Osteocyte (in vitro differentiated cells): ENCODE measurements at regions not wholly inside any gene's neighbourhood (a gene's known extent, or its start where the extent isn't known, plus 50 kb on each side); places are given as distances from the start of the nearest gene placed in this dataset.

ENCODE experiments used
- DNase-seq: peaks from one replicate; pipeline ENCODE4 v3.0.0; 2021; ENCODE audit warnings: mixed read lengths; ENCODE audit not compliant: unreplicated experiment; ENCODE audit errors: extremely low spot score
- H3K27ac Mint-ChIP-seq: one replicate; pipeline ENCODE4 v1.8.0; 2021; ENCODE audit warnings: mild to moderate bottlenecking, mixed read lengths; ENCODE audit not compliant: unreplicated experiment
- H3K27me3 Mint-ChIP-seq: one replicate; pipeline ENCODE4 v1.8.0; 2021; ENCODE audit warnings: mixed read lengths; ENCODE audit not compliant: unreplicated experiment
- H3K36me3 Mint-ChIP-seq: one replicate; pipeline ENCODE4 v1.8.0; 2021; ENCODE audit warnings: mixed read lengths; ENCODE audit not compliant: unreplicated experiment
- H3K4me1 Mint-ChIP-seq: one replicate; pipeline ENCODE4 v1.8.0; 2021; ENCODE audit warnings: mixed read lengths; ENCODE audit not compliant: unreplicated experiment
- H3K4me3 Mint-ChIP-seq: one replicate; pipeline ENCODE4 v1.8.0; 2021; ENCODE audit warnings: mild to moderate bottlenecking, moderate library complexity, mixed read lengths; ENCODE audit not compliant: unreplicated experiment
- H3K9me3 Mint-ChIP-seq: one replicate; pipeline ENCODE4 v1.8.0; 2021; ENCODE audit warnings: mixed read lengths; ENCODE audit not compliant: unreplicated experiment
- TF ChIP-seq, protein P1 (sequence below): fragments of 200-600 bp; sonication (generic); IDR thresholded peaks from 2 replicates; pipeline ENCODE4 v1.5.0; 2021; ENCODE audit warnings: antibody characterized with exemption, mild to moderate bottlenecking, moderate library complexity

GRCh38 chr16:25431472-25431871 lies 173.8 kb upstream of the ZKSCAN2 start:
- no peaks in the 10 kb centered on the region for H3K27me3 Mint-ChIP-seq
- H3K27ac Mint-ChIP-seq = no peak overlapping the region
- H3K9me3 Mint-ChIP-seq = peaks cover 14% of the 10 kb centered on the region
- H3K4me3 Mint-ChIP-seq = no peak overlapping the region
- no peaks in the 10 kb centered on the region for H3K4me1 Mint-ChIP-seq
- no peaks in the 10 kb centered on the region for H3K36me3 Mint-ChIP-seq
- DNase-seq = no peak
- TF ChIP-seq, protein P1, sequence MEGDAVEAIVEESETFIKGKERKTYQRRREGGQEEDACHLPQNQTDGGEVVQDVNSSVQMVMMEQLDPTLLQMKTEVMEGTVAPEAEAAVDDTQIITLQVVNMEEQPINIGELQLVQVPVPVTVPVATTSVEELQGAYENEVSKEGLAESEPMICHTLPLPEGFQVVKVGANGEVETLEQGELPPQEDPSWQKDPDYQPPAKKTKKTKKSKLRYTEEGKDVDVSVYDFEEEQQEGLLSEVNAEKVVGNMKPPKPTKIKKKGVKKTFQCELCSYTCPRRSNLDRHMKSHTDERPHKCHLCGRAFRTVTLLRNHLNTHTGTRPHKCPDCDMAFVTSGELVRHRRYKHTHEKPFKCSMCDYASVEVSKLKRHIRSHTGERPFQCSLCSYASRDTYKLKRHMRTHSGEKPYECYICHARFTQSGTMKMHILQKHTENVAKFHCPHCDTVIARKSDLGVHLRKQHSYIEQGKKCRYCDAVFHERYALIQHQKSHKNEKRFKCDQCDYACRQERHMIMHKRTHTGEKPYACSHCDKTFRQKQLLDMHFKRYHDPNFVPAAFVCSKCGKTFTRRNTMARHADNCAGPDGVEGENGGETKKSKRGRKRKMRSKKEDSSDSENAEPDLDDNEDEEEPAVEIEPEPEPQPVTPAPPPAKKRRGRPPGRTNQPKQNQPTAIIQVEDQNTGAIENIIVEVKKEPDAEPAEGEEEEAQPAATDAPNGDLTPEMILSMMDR = no peak

DNA sequence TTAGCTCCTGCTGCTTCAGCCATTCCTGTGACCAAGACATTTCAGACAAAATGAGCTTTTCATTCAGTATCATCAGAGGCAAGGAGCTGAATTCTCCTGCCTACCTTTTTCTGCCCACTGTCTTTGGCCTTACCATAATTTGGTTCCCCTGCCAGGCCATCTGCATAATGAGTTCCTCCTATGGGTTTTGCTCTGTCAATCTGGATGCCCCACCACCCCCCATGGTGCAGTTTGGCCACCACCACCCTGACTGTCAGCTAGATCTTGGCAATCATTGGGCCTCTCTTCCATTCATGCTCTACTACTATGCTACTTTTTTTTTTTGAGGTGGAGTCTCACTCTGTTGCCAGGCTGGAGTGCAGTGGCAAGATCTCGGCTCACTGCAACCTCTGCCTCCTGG lies 169.2 kb upstream of the ZKSCAN2 start:
- H3K4me1 Mint-ChIP-seq = no peaks in the 10 kb centered on the region
- no peak for DNase-seq
- no peaks in the 10 kb centered on the region for H3K27me3 Mint-ChIP-seq
- H3K27ac Mint-ChIP-seq = no peak overlapping the region
- peaks cover 16% of the 10 kb centered on the region for H3K9me3 Mint-ChIP-seq
- no peak overlapping the region for H3K4me3 Mint-ChIP-seq
- H3K36me3 Mint-ChIP-seq = no peaks in the 10 kb centered on the region
- TF ChIP-seq, protein P1 = no peak

DNA sequence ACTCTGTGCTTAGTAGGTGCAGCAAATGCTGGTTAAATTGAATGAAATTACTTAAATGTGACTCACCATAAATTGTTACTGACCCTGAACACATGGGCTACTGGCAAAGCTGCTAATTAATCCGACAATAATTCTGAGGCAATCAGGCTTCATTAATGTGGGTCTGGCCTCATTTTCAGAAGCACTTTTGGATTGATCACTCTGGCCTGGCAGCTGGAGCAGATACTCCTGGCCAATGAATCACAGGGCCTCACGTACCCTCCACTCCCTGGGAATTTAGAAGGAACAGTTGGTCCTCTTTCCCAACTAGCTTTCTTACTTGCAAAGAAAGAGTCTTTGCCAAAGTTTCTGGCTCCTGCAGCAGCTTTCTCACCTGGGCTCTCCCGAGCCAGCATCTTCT lies 162.0 kb upstream of the ZKSCAN2 start:
- Mint-ChIP-seq H3K36me3 (no peaks in the 10 kb centered on the region), H3K4me3 (no peak overlapping the region), H3K9me3 (peaks cover 1% of the 10 kb centered on the region), H3K27ac (no peak overlapping the region), H3K4me1 (no peaks in the 10 kb centered on the region), H3K27me3 (no peaks in the 10 kb centered on the region)
- no peak for DNase-seq
- TF ChIP-seq, protein P1 = no peak

- no peaks in the 10 kb centered on the region for H3K27me3 Mint-ChIP-seq
- no peak for DNase-seq
- no peak overlapping the region for H3K27ac Mint-ChIP-seq
- no peaks in the 10 kb centered on the region for H3K4me1 Mint-ChIP-seq
- H3K4me3 Mint-ChIP-seq = no peak overlapping the region
- H3K36me3 Mint-ChIP-seq = no peaks in the 10 kb centered on the region
- peaks cover 3% of the 10 kb centered on the region for H3K9me3 Mint-ChIP-seq
- TF ChIP-seq, protein P1 = no peak
Observed at GRCh38 chr16:25419153-25419552, 161.5 kb upstream of the ZKSCAN2 start.

DNA sequence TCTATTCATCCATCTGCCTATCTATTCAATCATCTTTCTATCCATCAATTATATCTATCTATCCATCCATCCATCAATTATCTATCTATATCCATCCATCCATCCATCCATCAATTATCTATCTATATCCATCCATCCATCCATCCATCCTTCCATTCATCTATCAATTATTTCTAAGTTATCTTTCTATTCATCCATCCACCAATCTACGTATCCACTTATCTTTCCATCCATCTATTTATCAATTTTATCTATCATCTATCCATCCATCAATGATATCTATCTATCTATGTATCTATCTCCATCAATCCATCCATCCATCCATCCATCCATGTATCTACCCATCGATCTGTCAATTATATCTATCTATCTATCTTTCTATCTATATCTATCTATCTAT lies 158.4 kb upstream of the ZKSCAN2 start:
- no peaks in the 10 kb centered on the region for H3K27me3 Mint-ChIP-seq
- no peak overlapping the region for H3K27ac Mint-ChIP-seq
- no peak overlapping the region for H3K4me3 Mint-ChIP-seq
- peaks cover 3% of the 10 kb centered on the region for H3K9me3 Mint-ChIP-seq
- DNase-seq = no peak
- H3K36me3 Mint-ChIP-seq = no peaks in the 10 kb centered on the region
- H3K4me1 Mint-ChIP-seq = no peaks in the 10 kb centered on the region
- TF ChIP-seq, protein P1 = no peak
